NCI-H69 (cell line): ENCODE measurements at regions not wholly inside any gene's neighbourhood (a gene's known extent, or its start where the extent isn't known, plus 50 kb on each side); places are given as distances from the start of the nearest gene placed in this dataset.

ENCODE experiments used
- DNase-seq: peaks from one replicate; lab custom pipeline; 2025; lab: John Stamatoyannopoulos, UW

- no peak for DNase-seq
Measured at GRCh38 chr18:51848702-51849101, 491.3 kb upstream of the DCC start.

DNA sequence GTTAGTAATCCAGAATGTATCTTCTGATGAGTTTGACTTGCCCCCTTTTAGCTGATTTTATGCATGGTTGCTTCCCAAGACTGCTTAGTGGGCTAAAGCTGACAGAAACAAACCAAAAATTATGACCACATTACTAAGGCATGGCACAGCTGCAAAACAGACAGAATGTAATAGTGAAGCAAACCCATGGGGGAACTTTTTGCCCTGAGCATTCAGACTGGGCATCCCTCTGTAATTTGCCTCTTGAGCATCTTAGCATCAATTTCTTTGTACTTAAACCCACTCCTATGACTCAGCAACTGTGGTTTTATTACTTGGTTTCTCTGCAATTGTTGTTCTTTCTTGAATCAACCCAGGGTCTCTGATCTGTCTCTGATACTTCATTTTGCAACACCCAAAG, 487.3 kb upstream of the DCC start:
- DNase-seq, result no peak

- DNase-seq, result peak; percentile 23
Measured at GRCh38 chr18:51857989-51858388, 482.0 kb upstream of the DCC start.

DNA sequence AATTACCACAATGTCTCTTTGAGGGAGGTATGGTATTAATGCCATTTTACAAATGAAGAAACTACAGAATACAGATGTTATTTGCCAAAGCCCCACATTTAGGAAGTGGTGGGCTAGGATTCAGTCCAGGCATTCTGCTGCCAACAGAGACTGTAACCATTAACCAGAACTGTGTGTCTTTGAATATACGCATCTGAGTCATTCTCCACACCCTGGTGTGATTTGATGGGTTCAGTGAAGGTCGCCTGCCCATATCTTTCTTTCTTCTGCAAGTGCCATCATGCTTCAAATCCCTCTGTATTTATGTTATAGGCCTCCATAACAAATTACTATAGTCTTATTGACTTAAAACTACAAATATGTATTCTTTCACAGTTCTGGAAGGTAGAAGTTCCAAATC, 479.0 kb upstream of the DCC start:
- no peak for DNase-seq

- DNase-seq, result peak; percentile 24
Measured at GRCh38 chr18:51862051-51862715, 477.8 kb upstream of the DCC start.

DNA sequence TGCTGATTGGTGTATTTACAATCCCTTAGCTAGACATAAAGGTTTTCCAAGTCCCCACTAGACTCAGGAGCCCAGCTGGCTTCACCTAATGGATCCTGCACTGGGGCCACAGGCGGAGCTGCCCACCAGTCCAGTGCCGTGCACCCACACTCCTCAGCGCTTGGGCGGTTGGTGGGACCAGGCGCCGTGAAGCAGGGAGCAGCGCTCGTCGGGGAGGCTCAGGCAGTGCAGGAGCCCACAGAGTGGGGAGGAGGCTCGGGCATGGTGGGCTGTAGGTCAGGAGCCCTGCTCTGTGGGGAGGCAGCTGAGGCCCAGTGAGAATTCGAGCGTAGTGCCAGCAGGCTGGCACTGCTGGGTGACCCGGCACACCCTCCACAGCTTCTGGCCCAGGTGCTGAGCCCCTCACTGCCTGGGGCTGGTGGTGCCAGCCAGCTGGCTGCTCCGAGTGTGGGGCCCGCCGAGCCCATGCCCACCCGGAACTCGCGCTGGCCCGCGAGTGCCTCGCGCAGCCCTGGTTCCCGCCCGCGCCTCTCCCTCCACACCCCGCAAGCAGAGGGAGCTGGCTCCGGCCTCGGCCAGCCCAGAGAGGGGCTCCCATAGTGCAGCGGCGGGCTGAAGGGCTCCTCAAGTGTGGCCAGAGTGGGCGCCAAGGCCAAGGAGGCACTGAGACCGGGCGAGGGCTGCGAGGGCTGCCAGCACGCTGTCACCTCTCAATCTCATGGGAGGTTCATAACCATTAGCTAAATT, 475.6 kb upstream of the DCC start:
- no peak for DNase-seq

GRCh38 chr18:51865538-51865937, 474.5 kb upstream of the DCC start:
- DNase-seq, result peak; percentile 62

GRCh38 chr18:51867767-51868166, 472.2 kb upstream of the DCC start:
- no peak for DNase-seq

GRCh38 chr18:51878724-51879123, 461.3 kb upstream of the DCC start:
- no peak for DNase-seq

DNA sequence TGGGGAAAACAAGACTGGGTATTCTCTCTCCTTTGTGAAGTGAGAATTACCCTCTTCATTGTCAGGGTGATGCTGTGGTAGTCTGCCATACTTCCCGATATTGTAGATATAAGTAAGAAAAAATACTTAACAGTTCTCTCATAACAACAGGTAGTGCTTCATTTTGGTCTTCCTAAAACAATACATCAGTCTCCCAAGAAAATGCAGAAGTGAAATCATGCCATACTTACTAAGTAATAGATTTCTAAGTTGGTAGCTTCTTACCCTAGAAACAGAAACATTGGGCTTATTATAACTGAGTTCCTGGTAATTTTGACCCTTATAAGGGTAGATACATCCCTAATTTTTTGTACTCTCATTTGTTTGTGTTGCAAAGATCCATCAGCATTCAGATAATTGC, 460.7 kb upstream of the DCC start:
- no peak for DNase-seq

DNA sequence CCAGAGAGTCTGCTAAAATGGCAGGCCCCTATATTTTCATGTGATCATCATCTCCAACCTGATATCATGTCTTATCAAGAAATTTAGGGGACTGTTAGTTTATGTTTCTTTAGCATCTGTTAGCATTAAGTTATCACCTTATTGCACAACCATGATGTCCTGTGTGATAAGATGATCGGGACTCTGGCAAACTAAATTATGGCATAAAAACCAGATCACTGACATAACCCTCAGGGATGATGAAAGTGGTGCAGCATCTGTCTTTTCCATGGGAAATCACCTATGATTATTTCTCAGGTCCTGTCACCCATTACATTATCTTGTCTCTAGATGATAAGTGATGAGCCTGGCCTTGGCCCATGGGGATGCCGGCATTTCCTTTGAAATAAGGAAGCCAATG, 458.6 kb upstream of the DCC start:
- DNase-seq, result no peak

DNA sequence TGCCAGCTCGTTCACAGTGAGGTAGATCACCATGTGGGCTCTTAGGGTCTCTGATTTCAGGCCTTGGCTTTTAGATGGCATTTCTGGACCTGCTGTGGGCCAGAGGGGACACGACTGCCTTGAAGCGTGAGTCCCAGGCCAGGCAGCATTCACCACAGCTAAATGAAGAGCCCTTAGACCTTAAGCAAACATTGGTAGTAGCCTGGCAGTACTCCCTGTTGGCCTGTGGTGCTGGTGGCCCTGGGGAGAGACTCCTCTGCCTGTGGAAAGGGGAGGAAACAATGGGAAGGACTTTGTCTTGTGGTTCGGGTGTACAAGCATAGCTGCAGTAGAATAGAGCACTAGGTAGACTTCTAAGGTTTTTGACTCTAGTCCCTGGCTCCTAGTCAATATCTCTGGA, 456.0 kb upstream of the DCC start:
- DNase-seq, result no peak

- DNase-seq, result peak; percentile 100
Measured at GRCh38 chr18:51890762-51891161, 449.2 kb upstream of the DCC start.

DNA sequence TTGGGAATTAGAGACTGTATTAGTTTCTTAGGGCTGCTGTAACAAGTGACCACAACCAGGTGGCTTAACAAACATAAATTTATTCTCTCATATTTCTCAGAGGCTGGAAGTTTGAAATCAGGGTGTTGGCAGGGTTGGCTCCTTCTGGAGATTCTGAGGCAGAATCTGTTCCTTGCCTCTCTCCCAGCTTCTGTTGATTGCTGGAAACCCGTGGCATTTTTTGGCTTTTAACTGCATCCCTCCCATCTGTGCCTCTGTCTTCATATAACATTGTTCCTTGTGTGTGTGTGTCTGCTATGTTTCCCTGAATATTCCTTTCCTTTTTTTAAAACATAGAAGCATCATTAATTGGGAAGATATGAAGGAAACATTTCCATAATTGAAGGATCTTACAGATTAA, 448.1 kb upstream of the DCC start:
- DNase-seq, result no peak

DNA sequence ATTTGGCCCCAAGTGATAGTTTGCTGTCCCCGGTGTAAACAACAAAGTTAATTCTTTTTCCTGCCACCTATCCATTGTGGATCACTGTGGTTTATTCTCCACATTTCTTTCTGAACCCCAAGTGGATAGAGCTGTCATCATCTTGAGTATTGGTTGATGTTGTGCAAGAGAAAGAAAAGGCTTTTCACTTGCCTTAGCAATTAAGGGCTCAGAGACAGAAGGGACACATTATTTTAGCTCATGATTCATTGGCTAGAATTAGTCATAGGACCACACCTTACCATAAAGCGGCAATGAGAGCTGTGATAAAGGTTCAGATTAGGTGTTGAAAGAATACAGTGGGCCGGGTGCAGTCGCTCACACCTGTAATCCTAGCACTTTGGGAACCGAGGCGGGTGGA, 442.1 kb upstream of the DCC start:
- DNase-seq, result peak; percentile 21

DNA sequence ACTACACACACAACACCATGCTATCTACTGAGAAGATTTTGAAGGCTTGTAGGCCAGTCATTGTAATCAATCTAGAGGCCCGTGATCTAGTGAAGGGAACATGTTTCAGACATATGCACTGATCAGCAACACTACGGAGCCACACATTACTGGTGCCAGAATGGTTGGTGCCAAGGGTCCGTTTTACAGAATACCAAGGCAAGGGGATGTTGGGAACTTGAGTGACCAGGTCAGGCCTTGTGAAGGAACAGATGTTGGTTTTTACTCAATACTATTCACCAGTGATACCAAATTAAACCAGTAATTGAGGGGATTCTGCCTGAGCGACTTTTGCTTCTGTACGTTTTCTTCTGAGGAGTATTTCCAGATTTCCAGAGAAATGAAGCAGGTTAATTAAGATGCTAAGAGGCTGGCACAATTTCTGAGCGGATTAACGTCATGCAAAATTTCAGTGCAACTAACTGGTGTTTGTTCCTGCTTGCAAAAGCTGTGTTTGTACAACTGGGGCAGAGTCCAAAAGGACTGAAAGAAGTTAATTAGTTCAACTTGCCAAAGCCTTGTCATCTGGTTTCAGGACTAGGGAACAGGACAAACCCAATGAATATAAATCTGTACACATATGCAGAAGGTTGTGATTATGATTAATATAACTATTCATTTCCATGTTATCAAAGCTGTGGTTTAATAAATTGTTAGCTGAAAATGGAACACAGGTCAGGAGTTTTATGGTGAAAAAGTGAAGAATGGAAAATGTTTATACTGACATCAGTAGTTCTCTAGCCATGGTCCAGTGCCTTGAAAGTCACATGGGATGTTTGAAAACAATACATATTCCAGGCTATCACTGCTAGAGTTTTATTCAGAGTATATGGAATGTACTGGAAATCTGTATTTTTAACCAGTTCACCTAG, 432.1 kb upstream of the DCC start:
- DNase-seq, result no peak

DNA sequence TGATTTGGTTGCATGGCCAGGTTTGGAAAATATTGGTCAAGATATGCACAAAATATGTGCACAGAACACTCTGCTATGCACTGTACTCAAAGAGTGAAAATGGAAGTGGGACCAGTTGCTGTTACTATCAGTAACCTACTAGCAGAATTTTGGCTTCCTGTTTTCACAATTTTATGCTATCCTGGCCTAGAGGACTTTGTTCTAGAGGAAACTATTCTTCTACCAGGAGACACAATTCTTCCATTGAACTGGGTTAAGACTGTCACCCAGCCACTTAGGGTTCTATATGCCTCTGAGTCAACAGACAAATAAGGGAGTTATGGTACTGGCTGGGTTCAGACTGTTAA, 431.4 kb upstream of the DCC start:
- DNase-seq, result no peak

- DNase-seq, result no peak
Measured at GRCh38 chr18:51911584-51911983, 428.4 kb upstream of the DCC start.

- no peak for DNase-seq
Measured at GRCh38 chr18:51912381-51912780, 427.6 kb upstream of the DCC start.

DNA sequence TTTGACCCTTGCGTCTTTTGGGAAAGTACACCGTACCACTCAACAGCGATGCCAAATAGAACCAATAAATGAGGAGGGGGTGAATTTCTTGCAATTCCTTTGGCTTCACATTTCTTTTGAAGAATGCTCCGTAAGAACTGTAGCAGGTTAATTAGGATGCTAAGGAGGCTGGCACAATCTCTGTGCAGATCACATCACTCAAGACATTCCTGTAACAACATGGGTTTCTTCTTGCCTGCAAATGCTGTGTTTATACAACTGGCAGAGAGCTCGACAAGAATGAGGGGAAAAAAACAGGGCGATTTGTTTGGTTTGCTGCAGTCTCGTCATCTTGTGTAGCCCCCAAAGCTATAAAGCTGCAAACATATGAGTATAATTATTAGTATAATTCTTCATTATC, 424.8 kb upstream of the DCC start:
- no peak for DNase-seq

DNA sequence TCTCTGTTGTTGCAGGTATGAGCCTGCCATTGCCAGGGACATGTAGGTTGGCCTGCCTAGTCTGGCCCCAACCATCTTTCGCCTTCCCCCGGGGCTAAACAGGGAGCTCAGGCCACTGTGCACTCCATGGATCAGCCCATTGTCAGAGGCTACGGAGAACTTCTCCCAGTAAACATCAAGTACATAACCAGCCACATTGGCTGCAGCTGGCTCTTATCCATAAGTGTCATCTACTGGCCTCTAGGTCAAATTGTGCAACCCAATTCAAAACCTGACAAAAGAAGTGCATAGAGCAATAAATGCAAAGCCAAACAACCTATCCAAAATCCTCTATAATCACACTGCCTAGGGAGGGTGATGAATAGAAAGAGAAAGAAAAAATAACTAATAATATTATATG, 418.1 kb upstream of the DCC start:
- no peak for DNase-seq

- DNase-seq, result no peak
Measured at GRCh38 chr18:51933903-51934302, 406.1 kb upstream of the DCC start.

DNA sequence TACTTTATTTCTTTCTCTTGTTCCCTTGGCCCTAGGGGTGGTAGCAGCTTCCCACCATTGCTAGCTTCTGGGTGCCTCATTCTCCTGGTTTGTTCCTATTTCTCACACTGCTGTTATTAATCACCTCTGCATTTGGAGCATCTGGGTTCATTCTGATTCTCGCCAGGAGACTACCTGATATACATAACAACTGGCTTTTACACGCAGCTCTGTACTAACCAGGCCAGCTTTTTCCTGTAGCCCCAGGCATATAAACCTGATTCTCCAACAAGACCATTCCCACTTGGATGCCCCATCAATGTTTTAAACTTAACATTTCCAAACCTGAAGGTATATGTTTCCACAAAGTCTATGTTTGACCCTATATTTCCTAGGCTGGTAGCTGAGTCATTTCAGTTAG, 403.9 kb upstream of the DCC start:
- DNase-seq, result no peak
